Activated CD4-positive, CD25-positive, alpha-beta regulatory T cell (primary cell): ENCODE measurements at regions not wholly inside any gene's neighbourhood (a gene's known extent, or its start where the extent isn't known, plus 50 kb on each side); places are given as distances from the start of the nearest gene placed in this dataset.
"Not testable (repeated sequence)": the region's sequence is repeated elsewhere in the genome, so short reads cannot be mapped to it uniquely, and the experiment has no call there.

ENCODE experiments used
- DNase-seq, 4 experiments: peaks; one replicate each; lab custom pipeline; 2025; lab: John Stamatoyannopoulos, UW

DNA sequence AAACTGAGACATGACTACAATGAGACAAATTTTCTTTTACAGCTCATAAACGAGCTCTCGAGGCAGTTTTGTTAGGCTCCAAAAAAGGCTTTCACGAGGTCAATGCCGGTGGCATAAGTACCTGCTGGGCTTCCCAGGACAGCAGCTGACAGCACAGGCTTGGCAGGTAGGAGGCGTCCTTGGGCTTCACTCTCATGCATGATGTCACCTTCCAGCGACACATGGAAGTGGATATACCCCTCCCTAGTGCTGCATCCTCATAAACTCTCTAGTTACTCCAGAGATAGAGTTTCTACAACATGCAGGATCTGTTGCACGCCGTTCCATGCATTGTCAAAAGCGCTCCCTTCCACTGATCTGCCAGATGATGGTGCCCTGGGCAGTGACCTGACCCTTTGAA lies 112.5 kb upstream of the PAXBP1 start:
- no peak for DNase-seq

GRCh38 chr21:32886339-32886738 lies 114.8 kb upstream of the PAXBP1 start:
- DNase-seq = no peak

- no peak for DNase-seq
Measured at GRCh38 chr21:32887026-32887425, 115.5 kb upstream of the PAXBP1 start.

- no peak for DNase-seq
Measured at GRCh38 chr21:32888971-32889370, 117.4 kb upstream of the PAXBP1 start.

DNA sequence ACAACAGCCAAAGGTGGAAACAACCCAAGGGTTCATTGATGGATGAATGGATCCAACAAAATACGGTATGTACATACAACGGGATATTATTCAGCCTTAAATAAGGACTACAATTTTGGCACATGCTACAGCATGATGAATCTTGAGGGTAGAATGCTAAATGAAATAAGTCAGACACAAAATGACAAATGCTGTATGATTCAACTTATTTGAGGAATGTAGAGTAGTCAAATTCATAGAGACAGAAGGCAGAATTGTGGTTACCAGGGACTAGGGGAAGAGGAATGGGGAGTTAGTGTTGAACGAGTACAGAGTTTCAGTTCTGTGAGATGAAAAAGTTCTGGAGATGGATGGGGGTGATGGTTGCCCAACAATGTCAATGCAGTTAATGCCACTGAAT lies 118.0 kb upstream of the PAXBP1 start:
- no peak for DNase-seq

- DNase-seq = no peak
Measured at GRCh38 chr21:32894321-32894720, 122.8 kb upstream of the PAXBP1 start.

- no peak for DNase-seq
Measured at GRCh38 chr21:32900814-32901213, 124.9 kb upstream of the OLIG2 start.

DNA sequence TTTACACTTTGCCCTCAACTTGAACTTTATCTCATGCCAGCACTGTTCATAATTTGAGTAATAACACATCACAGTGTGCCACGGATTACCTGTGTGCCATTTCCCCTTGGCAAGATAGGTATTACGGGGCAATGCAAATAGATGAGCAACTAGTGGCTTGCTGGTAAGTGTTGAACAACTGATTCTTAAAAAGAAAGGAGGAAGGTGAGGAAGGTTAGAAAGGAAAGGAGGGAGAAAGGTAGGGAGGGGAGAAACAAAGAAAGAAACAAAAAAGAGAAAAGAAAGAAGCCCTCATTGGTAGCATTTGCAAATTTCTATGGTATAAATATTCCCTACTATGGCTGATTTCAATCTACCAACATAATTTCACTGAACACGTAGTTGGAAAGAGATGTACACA lies 118.2 kb upstream of the OLIG2 start:
- DNase-seq = no peak

- DNase-seq = no peak
Measured at GRCh38 chr21:32908534-32908933, 117.2 kb upstream of the OLIG2 start.

- DNase-seq = no peak
Measured at GRCh38 chr21:32909393-32909792, 116.3 kb upstream of the OLIG2 start.

DNA sequence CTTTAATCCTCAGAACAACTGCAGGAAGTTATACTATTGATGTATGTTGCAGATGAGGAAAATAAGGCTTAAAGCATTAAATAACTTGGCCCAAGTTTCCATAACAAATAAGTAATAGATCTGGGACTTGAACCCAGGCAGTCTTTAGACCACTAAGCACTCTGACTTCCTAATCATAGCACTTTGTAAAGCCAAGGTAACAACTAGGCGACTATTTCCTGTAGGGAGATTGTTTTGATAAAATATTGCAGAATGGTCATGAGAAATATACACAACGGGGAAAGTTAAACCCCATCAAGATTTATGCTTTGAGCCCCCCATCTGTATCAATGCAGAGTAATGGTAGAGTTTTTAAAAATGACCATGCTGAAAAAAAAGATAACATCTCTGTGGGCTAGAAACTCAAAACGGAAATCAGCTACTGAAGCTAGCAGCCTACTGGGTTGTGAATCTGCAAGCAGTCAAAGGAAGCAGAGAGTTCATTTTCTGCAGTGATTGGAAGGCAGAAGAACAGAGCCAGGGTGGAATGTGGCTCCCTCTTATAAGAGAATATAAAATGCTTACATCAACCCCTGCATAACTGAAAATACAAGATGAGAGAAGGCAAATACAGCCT lies 111.2 kb upstream of the OLIG2 start:
- DNase-seq = no peak

DNA sequence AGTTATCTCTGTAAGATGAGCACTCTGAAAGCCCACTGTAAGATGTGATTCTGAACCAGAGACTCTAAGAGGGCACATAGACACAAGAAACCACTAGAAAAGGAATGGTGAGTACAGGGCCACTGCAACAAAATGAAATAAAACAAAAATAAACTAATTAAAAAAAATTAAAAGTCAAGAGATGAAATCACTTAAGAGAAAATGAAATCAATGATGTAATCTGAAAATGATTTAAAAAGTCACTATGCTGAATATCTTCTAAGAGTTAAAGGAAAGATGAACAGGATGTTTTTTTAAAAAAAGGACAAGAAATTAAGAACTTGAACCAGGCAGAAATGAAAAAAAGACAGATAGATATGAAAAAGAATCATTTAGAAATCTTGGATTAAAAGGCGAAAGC lies 110.6 kb upstream of the OLIG2 start:
- no peak for DNase-seq

DNA sequence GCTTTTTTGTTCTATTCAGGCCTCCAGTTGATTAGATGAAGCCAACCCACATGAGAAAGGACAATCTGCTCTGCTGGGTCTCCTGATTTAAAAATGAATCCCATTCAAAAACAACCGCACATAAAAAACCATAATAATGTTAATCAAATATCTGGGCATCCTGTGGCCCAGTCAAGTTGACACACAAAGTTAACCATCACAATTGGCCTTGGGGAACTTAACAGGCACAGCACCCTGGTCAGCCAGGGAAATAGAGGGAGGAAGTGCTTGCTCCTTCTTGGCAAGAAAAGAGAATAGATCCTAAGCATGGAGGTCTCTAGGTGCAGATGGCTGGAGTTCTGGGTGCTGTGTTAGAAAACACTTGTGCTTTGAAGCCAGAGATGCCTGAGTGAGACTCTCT lies 109.6 kb upstream of the OLIG2 start:
- DNase-seq = no peak

GRCh38 chr21:32916522-32917099 lies 109.1 kb upstream of the OLIG2 start:
- DNase-seq = no peak

DNA sequence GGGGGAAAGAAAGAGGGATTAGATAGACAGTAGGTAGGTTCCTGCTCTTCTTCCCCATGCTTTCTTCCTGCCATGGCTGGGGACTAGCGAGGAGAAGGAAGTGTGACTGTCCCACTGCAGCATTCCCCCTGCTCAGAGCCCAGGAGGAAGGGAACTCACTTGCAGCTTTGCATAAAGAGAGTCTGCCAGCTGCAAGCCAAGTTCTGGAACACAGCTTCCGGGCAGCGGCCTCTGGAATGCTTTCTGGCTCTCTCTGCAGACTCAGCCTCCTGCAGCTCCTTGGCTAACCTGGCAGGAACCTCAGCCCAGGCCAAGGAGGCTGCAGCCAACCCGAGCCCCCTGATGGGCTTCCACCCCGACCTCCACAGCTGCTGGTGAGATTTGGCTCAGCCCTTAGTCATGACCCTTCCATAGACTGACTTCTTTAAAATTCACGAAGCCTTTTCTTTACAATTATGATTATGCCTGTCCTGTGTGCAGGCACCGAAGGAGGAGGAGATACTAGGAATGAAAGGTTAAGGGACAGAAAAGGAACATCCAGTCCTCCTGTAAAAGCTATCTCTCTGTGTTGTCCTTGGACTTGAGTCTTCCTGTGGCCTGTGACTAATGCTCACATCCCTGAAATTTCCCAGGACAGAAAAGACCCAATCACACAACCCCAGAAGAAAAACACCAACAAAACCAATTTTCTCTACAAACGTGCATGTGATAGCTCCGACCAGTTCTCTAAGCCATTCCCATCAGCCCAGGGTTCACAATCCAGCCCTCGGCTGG lies 108.2 kb upstream of the OLIG2 start:
- no peak for DNase-seq

DNA sequence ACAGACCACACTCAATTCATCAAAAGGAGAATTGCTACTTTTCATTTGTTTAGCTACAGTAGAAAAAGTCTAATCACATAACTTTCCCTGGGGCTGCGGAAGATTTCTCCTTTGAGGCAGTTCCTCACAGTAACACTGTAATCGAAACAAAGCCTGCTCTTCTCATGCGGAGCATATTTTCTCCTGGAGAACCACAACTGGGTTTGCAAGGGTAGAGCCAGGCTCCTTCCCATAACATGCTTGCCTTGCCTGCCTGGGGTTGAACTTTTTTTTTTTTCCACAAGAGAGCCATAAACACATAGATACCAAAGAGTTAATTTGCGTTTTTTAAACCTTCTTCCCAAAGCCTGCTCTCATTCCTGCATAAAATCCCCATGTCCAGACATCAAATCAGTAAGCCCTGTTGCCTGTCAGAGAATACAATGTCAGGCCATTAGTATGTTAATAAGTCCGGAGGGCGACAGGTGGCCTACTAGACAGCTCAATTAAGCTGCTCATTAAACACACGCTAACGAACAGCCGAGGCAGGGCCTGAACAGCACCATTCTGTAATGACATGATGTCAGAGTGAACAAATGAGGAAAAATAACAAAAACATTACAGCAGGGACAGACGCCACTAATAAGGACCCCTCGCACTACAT lies 107.1 kb upstream of the OLIG2 start:
- no peak for DNase-seq

DNA sequence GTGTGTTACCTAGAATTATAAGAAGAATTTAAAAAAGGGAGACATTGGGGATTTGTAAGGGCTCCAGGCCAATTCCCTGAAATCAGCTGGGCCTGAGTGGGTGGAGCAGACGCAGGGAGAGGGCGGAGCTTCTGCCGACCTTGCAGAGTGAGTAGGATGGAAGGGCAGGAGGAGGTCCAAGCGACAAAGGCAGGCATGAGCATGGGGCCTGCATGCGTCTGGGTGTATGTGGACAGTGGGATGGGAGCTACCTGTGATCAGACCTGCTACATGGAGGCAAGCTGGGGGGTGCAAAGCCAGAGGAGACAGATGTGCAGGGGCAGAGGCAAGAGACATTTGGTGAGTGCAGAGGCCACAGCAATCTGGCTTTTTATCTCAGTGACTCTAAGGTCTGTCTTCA lies 105.3 kb upstream of the OLIG2 start:
- DNase-seq = no peak

DNA sequence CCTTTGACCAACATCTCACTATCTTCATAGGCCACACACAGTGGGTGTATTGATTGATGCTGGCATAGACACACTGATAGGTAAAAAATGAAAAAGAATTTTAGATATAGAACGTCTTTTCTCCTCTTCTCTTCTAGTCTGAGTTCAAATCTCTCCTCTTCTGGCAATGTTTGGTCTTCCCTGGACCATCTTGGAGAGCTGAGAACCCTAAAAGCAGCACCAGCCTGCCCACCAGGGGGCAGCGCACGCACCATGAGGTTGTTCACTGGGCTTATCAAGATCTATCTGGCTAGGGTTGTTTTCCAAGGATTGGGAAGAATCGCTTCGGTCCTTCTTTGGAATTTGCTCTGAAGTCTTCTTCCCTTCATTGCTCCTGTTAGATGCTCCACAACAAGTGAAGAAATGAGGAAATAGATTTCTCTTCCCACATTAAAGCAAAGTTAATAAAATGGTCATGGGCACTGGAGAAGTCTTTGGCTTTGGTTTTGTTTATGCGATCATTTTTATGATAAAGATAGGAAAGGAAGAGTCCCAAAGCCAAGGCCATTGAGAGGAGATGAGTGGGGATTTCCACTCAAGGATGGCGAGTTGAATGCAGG lies 104.0 kb upstream of the OLIG2 start:
- peak; percentile 10 to 24 (median 18) for DNase-seq

GRCh38 chr21:32925098-32925497 lies 100.6 kb upstream of the OLIG2 start:
- DNase-seq = no peak

GRCh38 chr21:32929633-32930038 lies 96.1 kb upstream of the OLIG2 start:
- peak in 1 of 4 experiments; percentile 11 for DNase-seq

- DNase-seq = no peak
Measured at GRCh38 chr21:32930673-32931072, 95.1 kb upstream of the OLIG2 start.

DNA sequence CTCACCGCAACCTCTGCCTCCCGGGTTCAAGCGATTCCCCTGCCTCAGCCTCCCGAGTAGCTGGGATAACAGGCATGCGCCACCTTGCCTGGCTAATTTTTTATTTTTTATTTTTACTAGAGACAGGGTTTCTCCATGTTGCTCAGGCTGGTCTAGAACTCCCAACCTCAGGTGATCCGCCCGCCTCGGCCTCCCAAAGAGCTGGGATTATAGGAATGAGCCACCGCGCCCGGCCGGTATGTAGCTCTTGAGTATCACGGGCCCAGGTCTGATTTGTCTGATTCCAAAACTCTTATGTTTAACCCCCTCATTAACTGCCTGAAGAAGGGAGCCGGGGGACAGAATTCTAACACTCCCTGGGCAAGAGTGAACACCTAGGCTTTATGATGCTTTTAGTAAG lies 91.7 kb upstream of the OLIG2 start:
- DNase-seq = not testable (repeated sequence)

GRCh38 chr21:32934829-32935228 lies 90.9 kb upstream of the OLIG2 start:
- DNase-seq = no peak
